HepG2 (cell line): ENCODE measurements at regions not wholly inside any gene's neighbourhood (a gene's known extent, or its start where the extent isn't known, plus 50 kb on each side); places are given as distances from the start of the nearest gene placed in this dataset.
"Not testable (repeated sequence)": the region's sequence is repeated elsewhere in the genome, so short reads cannot be mapped to it uniquely, and the experiment has no call there.

Source experiments
- ATAC-seq: fragments of 200-7000 bp; cut with Tn5 transposase; 3 replicates; pipeline ENCODE4 v1.9.1; 2020; ENCODE audit warnings: mild to moderate bottlenecking, moderate library complexity
- BruUV-seq: library from RNA; stranded (reverse); fragments of 400-500 nt; replicated peaks from 2 replicates; lab custom pipeline; 2021; lab: Mats Ljungman, UMichigan
- CTCF ChIA-PET: fragments of 300-600 bp; formaldehyde crosslinking; extraction: SDS; loops from one replicate; lab custom pipeline; 2021; ENCODE audit warnings: low total read pairs, inconsistent platforms, low intra/inter-chr PET ratio; lab: Yijun Ruan, JAX
- POLR2A ChIA-PET: fragments of 350-600 bp; sonication (Branson Sonifier 250); formaldehyde crosslinking; loops from one replicate; lab custom pipeline; 2020; ENCODE audit warnings: antibody characterized with exemption, inconsistent platforms; lab: Yijun Ruan, JAX
- DNase-seq: peaks from one replicate; pipeline ENCODE4 v3.0.0-alpha.2; 2015; ENCODE audit warnings: low spot score
- FAIRE-seq: peaks from 3 replicates; lab custom pipeline; 2011; peaks lifted over from hg19 to GRCh38; lab: Jason Lieb, UNC
- H2AFZ ChIP-seq: one replicate; pipeline ENCODE4 v1.6.1; 2011; ENCODE audit warnings: low read length, inconsistent platforms
- H3K27ac ChIP-seq: fragments of 300-600 bp; 3 replicates; pipeline ENCODE4 v1.8.0; 2011; ENCODE audit warnings: mixed run types, mild to moderate bottlenecking, mixed read lengths, low read length, inconsistent platforms; ENCODE audit not compliant: insufficient read depth; ENCODE audit errors: extremely low read length
- H3K27me3 ChIP-seq, 2 experiments: fragments of 200-600 bp in 1 of 2; 2 replicates in 1 of 2; 3 replicates in 1 of 2; pipeline versions ENCODE4 v1.6.0 to v1.8.0; 2011; ENCODE audit warnings: low read length in 2 of 2, mild to moderate bottlenecking in 2 of 2, moderate library complexity in 2 of 2, inconsistent platforms in 1 of 2; ENCODE audit not compliant: insufficient read depth in 2 of 2, control insufficient read depth in 1 of 2
- H3K36me3 ChIP-seq, 2 experiments: fragments of 200-600 bp in 1 of 2; replicated peaks in 1 of 2; 2 replicates in 1 of 2; 3 replicates in 1 of 2; pipeline versions ENCODE4 v1.5.1 to v1.8.0; 2011; ENCODE audit warnings: low read length in 2 of 2, inconsistent platforms in 1 of 2; ENCODE audit not compliant: insufficient read depth in 2 of 2, control insufficient read depth in 1 of 2
- H3K4me1 ChIP-seq: 2 replicates; pipeline ENCODE4 v1.5.1; 2012; ENCODE audit warnings: low read length, inconsistent platforms; ENCODE audit not compliant: insufficient read depth
- H3K4me2 ChIP-seq: 2 replicates; pipeline ENCODE4 v1.6.0; 2011; ENCODE audit warnings: low read depth, low read length, inconsistent platforms
- H3K4me3 ChIP-seq, 3 experiments: fragments of 200-600 bp in 1 of 3; sonication (generic), shearing (Covaris generic) in 1 of 3; replicated peaks in 1 of 3; 2 replicates each; pipeline ENCODE4 v1.5.1; 2011 to 2016; ENCODE audit warnings: low read length in 3 of 3, inconsistent platforms in 2 of 3, low read depth in 2 of 3, mild to moderate bottlenecking in 2 of 3, control low read depth in 1 of 3, mixed read lengths in 1 of 3; ENCODE audit not compliant: insufficient read depth in 1 of 3
- H3K79me2 ChIP-seq: one replicate; pipeline ENCODE4 v1.6.1; 2011; ENCODE audit warnings: low read length, inconsistent platforms; ENCODE audit not compliant: insufficient read depth
- H3K9ac ChIP-seq: 2 replicates; pipeline ENCODE4 v1.6.0; 2011; ENCODE audit warnings: mild to moderate bottlenecking, low read depth, low read length, inconsistent platforms; ENCODE audit not compliant: insufficient read depth
- H3K9me3 ChIP-seq: 2 replicates; pipeline ENCODE4 v1.5.1; 2012; ENCODE audit warnings: mild to moderate bottlenecking, low read length
- H4K20me1 ChIP-seq: 2 replicates; pipeline ENCODE4 v1.6.0; 2011; ENCODE audit warnings: inconsistent platforms, mild to moderate bottlenecking, low read length, moderate library complexity; ENCODE audit not compliant: insufficient read depth
- PRDM15 ChIP-seq: sonication (generic); formaldehyde crosslinking; IDR thresholded peaks from 2 replicates; pipeline ENCODE4 v1.4.0; 2020; ENCODE audit warnings: missing genetic modification reagents
- PREB ChIP-seq: sonication (generic); formaldehyde crosslinking; IDR thresholded peaks from 2 replicates; pipeline ENCODE4 v1.4.0; 2020; ENCODE audit warnings: missing genetic modification reagents
- RAD21 ChIP-seq: fragments of 450-650 bp; formaldehyde crosslinking; IDR thresholded peaks from 2 replicates; pipeline ENCODE4 v1.5.0; 2020; ENCODE audit warnings: mild to moderate bottlenecking
- RBAK ChIP-seq: sonication (generic); formaldehyde crosslinking; IDR thresholded peaks from 2 replicates; pipeline ENCODE4 v1.5.1; 2020; ENCODE audit warnings: mild to moderate bottlenecking, missing genetic modification reagents
- TFE3 ChIP-seq: IDR thresholded peaks from 2 replicates; pipeline ENCODE4 v1.6.1; 2016
- TIGD3 ChIP-seq: sonication (generic); formaldehyde crosslinking; IDR thresholded peaks from 2 replicates; pipeline ENCODE4 v1.5.1; 2020; ENCODE audit warnings: mild to moderate bottlenecking, missing genetic modification reagents, borderline replicate concordance
- WGBS: methylation state at CpG from one replicate; pipeline ENCODE4 v1.1.6; 2017; ENCODE audit warnings: low lambda C conversion rate; 5-methylcytosine and 5-hydroxymethylcytosine counted together
- in situ Hi-C: cut with HindIII; loops from 2 replicates; pipeline ENCODE4 v1.10.0; 2017; ENCODE audit warnings: low pct_unique_long_range_greater_than_20kb; ENCODE audit not compliant: extremely low pct_ligation_motif_present
- intact Hi-C: fragments of 100-400 bp; cut with micrococcal nuclease; formaldehyde crosslinking; loops from one replicate; pipeline ENCODE4 v1.10.0; 2022; ENCODE audit not compliant: unreplicated experiment

GRCh38 chr3:105984837-105985236, 116.0 kb upstream of the CBLB start:
- Histone ChIP-seq H3K27me3 (no peaks in the 10 kb centered on the region), H2AFZ (no peak overlapping the region), H3K9me3 (peaks cover 7% of the 10 kb centered on the region), H3K9ac (no peak overlapping the region), H3K79me2 (no peaks in the 10 kb centered on the region), H3K36me3 (no peaks in the 10 kb centered on the region), H3K4me2 (no peak overlapping the region), H3K27ac (no peak overlapping the region), H3K4me1 (no peaks in the 10 kb centered on the region), H3K4me3 (no peak overlapping the region), H4K20me1 (no peaks in the 10 kb centered on the region)
- TF ChIP-seq TIGD3 (CRISPR knock-in tag) (no peak), PRDM15 (no peak), RBAK (CRISPR knock-in tag) (no peak), PREB (CRISPR knock-in tag) (no peak), TFE3 (no peak), RAD21 (no peak)
- CTCF ChIA-PET, result no interaction called here
- FAIRE-seq (no peak), DNase-seq (no peak), ATAC-seq (no peak)
- intact Hi-C loops (no loop called here), in situ Hi-C loops (no loop called here)
- WGBS, result 3% methylated on average over 1 of the region's 1 CpG
- POLR2A ChIA-PET, result no interaction called here
- BruUV-seq, result no TSS peak

DNA sequence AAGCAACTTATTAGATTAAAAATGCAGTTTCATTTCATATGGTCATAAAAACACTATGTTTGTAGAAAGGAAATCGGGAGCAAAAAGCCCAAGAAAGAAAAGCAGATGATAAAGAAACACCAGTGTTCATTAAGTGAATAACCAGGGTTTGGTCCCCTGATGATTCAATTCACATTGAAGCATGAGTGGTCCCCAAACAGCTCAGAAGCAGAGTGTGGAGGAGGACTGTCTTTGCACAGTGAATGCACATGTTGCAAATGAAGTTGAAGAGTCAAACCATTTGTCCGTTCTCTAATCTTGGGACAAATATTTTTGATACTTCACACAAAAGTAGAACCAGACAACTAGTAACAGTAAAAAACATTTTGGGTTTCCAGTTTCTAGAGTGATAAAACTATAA, 117.5 kb upstream of the CBLB start:
- H3K9me3 ChIP-seq, CTCF ChIA-PET, H3K36me3 ChIP-seq, FAIRE-seq, DNase-seq, H3K9ac ChIP-seq, POLR2A ChIA-PET, H3K27ac ChIP-seq, H3K4me2 ChIP-seq, H2AFZ ChIP-seq, H3K4me3 ChIP-seq, BruUV-seq, ATAC-seq, H3K4me1 ChIP-seq, H3K27me3 ChIP-seq, H3K79me2 ChIP-seq, in situ Hi-C loops, intact Hi-C loops, H4K20me1 ChIP-seq: not testable (repeated sequence)
- 21% methylated on average over 2 of the region's 2 CpGs for WGBS
